C1 segment of cervical spinal cord (tissue), 14 donors: ENCODE measurements at regions not wholly inside any gene's neighbourhood (a gene's known extent, or its start where the extent isn't known, plus 50 kb on each side); places are given as distances from the start of the nearest gene placed in this dataset.

ENCODE experiments used
- DNase-seq, 14 donors: peaks; one replicate each; lab custom pipeline; 2025; lab: John Stamatoyannopoulos, UW

DNA sequence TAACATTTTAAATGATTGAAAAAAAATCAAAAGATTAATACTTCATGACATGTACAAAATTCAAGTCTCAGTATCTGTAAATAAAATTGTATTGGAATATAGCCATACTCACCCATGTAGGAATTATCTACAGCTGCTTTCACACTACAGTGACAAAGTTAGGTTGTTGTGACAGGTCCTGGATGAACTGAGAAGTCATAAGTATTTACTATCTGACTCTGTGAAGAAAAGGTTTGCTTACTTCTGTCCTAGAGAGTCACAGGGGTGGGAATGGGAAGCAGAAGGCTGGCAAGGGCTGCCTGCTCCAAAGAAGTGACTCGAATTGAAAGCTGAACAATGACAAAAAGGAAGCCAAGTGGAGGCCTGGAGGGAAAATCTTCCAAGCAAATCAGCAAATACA, 155.2 kb downstream of the SLC30A10 start:
- no peak for DNase-seq

DNA sequence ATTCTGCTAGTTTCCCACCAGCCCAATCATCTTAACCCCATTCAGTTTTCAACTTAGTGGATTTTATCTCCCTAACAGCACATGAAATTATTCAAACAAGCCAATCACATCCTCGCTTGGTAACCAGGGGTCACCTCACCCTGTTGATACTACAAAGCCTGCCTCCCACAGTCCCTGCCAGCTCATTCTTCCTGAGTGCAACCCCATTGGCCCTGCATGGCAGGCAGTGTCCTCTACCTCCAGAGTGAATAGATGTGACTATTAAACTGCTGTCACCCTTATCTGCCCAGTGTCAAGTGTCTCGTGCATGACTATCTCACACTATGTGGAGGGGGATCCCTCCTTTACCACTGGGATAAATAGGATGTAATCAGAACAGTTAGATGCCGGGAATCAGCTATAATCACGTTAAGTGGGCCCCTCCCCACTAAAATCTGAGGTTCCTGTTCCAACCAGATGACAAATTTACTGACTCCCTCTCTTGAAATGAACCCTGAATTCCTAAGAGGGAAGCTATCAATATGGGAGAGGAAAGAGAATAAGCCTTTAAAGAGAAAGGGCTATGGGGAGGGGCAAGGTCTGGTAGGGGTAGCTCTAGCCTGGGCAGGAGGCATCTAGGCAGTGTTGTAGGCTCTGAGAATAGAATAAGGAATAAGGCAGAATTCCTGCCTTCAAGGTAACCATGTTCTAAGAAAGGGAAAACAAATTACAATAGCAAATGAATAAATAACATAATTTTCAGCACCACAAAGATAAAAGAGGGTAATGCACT, 155.9 kb downstream of the SLC30A10 start:
- no peak for DNase-seq

DNA sequence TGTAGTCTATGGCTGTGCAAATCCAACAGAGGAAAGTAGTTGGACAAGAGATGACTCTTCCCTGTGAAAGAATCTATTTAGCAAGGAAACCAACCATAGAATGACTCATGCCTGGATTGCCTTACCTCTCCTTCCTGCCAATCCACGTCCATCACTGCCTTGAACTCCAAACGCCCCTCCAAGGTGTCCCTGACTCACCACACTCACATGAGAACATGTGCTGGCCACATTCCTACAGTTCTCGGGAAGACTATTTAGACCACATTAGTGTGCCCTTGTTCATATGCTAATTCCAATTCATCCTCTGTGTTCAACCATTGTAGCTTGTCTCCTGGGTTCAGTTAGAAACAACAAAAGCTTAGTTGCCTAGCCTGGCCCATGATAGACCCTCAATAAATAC, 157.3 kb downstream of the SLC30A10 start:
- DNase-seq = peak in 1 of 14 donors; percentile 11

DNA sequence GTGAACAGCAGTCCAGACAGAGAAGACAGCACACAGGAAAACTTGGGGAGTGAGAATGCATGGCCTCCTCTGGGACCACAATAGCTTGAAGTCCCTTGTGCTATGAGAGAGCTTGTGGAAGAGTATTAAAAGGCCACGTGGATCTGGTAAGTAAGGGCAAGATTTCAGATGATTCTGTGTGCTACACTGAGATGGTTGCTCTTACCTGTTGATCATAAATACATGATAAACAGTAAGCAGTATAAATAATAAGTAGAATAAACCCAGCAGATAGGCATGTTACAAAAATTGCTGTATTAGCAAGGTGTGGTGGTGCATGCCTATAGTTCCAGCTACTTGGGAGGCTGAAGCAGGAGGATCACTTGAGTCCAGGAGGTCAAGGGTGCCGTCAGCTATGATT, 150.4 kb upstream of the ZC3H11B start:
- DNase-seq = no peak

DNA sequence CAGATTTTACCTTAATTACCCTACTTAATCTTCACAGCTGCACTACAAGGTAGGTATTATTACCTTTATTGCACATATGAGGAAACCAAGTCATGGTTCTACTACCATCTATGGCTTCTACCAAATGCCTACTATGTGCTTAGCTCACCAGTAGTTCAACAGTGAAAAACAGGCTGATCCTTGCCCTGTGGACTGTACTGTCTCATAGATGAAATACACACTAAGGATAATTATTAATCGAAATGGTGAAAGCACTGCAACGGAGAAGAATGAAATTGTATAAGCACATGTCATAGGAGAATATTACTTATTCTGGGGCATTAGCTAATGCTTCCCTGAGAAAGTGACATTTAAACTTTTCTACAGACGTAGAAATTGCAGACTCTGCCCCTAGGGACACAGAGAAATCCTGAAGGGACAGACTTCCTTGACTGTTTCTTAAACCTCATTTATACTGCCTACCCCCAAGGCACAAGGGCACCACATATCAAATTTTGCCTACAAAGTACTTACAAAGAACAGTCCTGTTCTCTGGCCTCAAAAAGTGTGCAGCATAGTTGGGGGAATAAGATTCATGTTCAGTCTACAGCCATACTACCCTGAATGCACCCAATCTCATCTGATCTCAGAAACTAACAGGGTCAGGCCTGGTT, 148.4 kb upstream of the ZC3H11B start:
- DNase-seq = no peak

DNA sequence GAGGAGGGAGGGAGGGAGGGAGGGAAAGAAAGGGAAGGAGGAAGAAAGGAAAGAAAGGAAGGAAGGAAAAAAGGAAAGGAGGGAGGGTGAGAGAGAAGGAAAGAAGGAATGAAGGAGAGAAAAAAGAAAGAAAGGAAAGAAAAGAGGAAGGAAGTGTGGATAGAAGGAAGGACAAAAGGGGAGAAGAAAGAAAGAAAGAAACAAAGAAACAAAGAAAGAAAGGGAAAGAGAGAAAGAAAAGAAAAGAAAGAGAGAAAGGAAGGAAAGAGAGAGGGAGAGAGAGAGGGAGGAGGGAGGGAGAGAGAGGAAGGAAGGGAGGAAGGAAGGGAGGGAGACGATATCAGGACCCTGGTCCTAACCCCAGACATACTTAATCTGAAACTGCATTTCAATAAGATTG, 146.2 kb upstream of the ZC3H11B start:
- no peak for DNase-seq

DNA sequence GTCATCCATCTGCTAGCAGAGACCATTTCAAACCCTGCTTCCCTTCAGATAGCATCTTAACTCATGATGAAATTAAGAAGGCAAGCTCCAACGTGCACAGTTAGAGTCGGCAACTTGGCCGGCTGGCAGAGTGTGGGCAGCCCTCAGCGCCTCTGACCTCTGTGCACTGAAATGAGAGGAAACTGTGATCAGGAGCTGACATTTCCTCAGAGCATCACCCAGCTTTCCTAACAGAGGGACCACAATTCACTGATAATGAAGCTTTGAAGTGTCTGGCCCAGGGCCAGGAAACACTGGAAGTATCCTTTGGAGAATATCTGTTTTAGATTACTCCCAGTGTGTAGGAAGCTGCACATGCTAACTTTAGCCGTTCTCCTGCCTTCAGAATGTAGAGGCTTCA, 145.0 kb upstream of the ZC3H11B start:
- DNase-seq = no peak

DNA sequence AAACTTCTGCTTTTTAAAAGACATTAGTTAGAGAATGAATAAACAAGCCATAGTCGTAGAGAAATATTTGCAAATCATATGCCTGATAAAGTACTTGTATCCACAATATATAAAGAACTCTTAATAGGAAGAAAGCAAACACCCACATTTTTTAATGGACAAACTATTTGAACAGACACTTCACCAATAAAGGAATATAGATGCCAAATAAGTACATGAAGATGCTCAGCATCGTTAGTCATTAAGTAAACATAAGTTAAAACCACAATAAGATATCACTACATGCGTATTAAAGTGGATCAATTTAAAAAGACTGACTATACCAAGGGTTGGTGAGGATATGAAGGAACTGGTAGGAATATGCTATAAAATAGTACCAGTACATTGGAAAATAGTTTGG, 142.3 kb upstream of the ZC3H11B start:
- no peak for DNase-seq

DNA sequence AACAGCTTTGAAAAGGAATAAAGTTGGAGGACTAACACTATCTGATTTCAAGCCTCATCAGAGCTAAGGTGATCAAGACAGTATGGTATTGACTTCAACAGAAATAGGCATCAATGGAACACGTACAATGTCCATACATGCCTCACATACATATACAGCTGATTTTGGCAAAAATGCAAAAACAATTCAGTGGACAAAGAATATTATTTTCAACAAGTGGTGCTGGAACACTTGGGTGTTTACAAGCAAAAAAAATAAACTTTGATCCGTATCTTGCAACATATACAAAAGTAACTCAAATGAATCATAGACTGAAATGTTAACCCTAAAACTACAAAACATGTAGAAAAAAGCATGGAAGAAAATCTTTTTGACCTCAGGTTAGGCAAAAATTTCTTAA, 141.9 kb upstream of the ZC3H11B start:
- DNase-seq = no peak

DNA sequence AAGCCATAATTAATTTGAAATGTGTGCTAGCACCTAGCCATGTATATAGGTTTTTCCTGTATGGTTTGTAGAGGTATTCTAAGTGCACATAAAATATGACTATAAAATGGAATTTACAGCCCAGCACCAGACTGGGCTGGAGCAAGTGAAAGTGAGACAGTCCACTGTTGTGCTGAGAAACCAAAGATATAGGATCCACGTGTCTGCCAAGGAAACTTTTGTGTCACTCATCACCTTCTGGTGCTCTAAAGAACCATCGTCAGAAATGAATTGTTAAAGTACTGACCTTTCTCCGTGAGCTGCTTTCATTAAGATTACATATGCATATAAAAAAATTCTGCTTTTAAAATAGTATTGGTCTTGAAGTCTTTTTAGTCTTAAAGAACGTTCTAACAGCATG, 141.0 kb upstream of the ZC3H11B start:
- DNase-seq = no peak

DNA sequence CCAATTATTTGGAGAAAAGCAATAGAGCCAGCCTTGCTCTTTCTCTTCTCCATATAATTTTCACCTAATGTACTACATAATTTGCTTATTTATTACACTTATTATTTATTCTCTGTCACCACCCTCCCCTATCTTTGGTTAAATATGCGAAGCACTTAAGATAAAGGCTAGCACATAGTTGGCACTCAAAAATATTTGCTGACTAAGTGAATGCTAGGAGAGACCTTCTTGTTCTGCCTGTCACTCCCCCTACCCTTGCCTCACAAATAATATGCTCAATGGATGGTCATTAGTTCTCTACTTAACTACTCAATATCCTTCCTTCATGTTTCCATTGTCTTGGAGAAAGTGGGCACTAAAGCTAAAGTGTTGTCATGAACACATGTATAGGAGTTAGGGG, 139.7 kb upstream of the ZC3H11B start:
- no peak for DNase-seq

DNA sequence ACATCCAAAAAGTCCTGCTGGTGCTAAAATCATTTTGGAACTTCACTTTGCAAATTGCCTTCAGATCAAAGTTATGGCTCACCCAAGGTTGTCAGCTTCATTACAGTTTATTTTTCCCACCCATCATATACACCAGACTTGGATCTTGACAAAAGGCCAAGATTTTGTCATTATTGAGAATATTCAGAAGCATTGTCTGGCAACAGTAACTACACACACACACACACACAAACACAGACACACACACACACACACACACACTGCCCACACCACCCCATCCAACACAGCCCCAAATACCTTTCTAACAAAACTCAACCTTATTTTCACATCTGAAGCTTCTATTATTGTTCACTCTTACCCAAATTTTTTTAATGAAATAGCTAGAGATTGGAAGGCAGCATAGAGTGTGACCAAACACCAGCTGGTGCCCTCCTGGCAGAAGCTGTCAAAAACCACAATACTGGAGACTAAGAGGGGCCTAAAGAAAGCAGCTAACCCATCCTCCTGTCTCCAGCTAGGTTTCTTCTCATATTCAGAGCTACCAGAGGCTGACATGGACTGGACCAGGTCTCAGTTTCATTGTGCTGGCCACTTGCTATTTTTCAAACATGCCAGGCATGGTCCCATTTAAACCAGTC, 139.1 kb upstream of the ZC3H11B start:
- no peak for DNase-seq

DNA sequence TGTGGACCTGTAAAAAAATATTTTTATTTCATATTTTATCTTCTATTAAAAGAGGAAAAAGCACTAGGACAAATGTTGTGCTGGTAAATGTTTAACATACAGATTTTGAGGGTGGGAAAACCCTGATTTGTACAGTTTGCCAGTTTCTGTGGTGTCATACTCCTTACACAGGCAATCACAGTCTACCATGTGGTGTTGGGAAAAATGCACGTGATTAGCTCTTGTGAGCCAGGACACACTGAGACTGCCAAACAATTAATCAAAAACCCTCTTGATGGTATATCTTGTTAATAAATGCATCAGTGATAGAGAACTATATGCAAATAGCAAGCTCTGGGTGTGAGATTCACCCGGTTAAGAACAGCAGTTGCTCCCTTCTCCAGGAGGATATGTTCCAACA, 136.5 kb upstream of the ZC3H11B start:
- DNase-seq = no peak

DNA sequence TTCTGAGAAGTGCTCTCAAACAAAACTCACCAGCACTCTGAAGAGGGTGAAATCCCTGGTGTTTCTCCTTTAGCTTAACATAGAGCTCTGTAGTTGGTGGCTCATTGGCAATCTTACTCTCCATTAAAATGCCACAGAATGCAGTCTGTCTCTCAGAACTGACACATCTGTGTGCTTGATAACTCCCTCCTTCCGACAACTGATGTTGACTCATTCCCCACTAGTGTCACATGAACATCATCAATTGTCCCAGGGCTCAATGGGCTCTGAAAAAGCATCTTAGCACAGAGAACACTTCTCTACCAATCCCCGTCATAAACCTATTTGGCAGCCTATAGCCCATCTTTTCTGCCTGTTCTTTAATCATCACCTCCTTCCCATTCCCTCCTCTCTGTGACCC, 133.2 kb upstream of the ZC3H11B start:
- DNase-seq = no peak

DNA sequence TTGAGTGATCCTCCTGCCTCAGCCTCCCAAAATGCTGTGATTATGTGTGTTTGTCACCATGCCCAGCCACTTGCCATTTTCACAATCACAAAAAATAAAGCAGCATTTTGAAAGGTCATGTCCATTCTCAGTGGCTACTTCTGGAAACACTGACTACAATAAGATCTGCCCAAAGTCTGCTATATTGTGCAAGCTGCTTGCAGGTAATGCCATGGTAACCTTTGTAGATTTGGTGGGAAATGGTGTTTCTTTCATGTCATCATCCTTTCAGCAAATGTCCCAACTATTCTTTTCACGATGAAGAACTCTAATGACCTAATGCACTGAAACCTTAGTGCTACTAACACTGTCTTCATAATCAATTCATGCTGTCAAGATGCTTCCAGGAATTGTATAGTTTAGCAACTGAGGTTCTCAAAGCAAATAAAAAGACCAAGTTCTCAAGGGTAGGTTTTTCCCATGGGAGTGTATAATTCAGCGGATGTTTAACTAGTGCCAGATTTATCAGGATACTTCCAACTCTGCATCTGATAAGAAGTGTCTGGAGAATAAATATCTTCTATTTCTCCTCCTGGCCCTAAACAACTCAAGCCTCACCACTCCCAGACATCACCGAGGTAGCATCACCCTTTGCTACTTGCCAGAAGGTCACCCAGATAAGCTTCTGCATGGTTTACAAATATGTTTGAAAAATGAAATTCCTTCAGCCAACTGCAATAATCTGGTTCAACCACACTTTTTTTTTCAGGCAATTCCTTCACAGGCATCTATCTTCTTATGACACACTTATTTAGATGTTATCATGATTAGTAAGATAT, 132.0 kb upstream of the ZC3H11B start:
- no peak for DNase-seq

DNA sequence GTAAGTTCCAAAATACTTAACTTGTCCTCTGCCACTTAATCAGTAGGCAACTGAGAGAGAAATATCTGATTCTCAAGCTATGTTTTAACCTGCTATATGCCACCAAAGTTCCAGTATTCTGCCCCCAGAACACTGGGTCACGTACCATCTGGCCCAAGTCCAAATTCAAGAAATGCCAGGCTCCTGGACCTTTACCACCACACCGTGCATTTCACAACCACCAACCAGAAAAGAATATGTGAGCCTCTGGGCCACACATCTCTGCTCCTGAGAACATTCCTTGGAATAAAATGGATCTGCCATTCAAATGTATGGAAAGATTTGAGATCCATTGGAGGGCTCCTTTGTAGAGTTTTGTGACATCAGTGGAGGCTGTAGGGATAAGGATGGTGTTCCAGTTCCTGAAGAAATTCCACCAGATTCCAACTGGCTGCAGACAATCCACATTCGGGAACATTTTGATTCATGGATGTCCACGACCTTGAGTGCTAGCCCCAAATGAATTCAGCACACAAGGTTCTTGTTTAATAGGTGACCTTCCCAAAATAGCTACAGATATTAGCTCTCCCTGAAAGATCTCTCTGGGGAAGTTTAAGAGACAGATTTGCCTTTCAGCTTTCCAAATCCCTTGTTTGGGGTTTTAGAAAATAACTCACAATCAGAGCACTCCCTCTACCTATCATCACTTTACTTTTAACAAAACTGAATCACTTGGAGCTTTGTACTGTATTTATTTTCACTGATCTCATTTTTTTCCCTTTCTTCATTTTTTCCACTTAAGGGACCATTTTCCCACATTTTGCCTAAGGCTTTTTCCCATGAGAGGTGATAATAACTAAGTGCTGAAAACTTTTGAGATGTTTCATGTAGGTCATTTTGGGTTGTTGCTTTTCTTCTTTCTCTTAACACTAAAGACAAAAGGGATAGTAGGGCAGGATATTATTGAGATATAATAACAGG, 128.4 kb upstream of the ZC3H11B start:
- DNase-seq = no peak

DNA sequence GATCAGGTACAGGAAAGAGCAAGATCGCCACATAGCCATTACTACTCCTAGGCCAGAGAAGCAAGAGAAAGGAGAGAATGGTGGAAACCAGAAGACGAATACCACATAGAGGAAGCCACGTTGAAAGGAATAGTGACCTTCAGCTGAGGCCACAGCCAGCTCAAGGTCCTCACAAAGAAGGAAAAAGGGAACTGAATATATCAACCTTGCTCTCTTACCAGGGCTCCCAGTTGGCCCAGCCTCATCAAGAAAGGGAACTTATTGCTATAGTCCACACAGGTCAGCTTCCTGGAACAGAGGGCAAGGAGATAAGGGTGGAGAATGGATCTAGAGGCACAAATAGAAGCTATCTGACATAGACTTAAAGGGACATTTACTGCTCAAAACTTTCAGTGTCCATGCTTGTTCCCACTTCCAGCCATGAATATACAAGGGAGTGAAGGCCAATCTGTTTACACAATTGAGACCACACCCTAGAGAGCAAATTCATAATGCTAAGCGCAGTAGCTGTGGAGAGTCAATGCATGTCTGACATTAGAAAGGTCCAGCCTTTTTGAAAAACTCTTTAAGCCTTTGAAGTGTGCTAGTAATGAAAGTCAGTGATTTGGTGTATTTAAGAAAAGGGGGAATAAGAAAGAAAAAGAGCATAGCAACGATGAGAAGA, 120.7 kb upstream of the ZC3H11B start:
- DNase-seq = no peak

DNA sequence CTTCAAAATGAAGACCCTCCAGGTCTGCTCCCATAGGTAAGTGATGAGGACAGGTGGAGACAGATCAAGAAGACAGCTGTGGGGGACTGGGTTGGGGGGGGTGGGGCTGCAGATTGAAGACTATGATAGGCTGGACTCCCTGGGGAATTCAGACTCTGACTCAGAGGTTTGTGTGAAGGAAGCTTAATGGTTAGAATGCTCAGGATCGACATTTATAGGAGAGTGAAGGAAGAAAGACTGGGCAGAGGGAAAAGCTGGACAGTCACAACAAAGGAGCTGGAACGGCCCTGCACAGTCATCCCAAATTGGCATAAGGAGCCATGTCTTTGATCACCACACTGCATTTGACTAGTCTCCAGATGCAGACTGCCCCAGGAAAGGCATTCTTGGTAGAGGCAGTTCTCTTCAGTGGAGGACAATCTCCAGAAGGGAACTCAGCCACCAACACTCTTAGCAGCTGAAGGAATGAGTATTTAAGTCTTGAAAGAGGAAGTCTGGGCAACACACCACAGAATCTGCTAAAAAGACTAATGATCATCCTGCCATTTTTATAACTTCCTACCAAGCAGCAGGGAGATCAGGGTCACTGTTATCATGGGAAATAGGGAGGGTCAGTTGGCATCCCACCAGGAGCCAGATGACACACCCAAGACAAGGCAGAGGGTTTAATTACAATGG, 120.0 kb upstream of the ZC3H11B start:
- no peak for DNase-seq

DNA sequence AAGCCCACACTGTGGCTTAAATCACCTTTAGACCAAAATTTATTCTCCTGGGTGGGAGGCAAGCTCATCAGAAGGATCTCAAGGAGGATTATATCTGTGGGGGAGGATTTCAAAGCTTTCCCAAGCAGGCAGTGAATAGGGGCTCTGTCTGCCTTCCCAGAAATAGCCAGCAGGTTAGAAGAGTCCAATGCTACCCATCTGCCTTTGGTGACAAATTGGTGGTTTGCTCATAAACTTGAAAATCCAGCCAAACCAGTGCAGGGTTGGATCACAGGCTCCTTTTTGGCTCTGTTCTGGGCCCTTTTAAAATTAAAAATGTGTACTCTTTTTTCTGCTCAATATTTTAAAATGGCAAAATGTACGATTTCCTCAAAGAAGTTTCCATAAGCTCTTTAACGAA, 118.9 kb upstream of the ZC3H11B start:
- DNase-seq = no peak
